EH (cell line): ENCODE measurements at regions not wholly inside any gene's neighbourhood (a gene's known extent, or its start where the extent isn't known, plus 50 kb on each side); places are given as distances from the start of the nearest gene placed in this dataset.

ENCODE experiments used
- DNase-seq: peaks from one replicate; pipeline ENCODE4 v3.0.0-alpha.2; 2015; ENCODE audit warnings: low read depth

DNA sequence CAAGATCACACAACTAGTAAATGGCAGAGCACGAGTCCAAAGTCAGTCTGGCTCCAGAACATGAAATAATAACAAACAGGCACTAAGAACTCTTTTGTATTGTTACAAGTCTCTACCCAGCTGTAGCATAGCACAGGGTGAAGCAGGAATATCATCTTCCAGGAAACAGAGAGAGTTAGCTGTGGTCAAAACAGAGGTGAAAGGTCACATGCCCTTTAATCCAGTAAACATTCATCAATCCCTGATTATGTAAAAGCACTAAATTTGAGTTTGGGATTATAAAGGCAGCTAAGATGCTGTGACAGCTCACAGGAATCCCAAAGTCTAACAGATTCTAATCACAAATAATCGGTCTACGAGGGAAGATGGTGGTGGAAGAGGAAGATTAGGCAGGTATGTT is 133.0 kb upstream of the ASTN2 start:
- no peak for DNase-seq

DNA sequence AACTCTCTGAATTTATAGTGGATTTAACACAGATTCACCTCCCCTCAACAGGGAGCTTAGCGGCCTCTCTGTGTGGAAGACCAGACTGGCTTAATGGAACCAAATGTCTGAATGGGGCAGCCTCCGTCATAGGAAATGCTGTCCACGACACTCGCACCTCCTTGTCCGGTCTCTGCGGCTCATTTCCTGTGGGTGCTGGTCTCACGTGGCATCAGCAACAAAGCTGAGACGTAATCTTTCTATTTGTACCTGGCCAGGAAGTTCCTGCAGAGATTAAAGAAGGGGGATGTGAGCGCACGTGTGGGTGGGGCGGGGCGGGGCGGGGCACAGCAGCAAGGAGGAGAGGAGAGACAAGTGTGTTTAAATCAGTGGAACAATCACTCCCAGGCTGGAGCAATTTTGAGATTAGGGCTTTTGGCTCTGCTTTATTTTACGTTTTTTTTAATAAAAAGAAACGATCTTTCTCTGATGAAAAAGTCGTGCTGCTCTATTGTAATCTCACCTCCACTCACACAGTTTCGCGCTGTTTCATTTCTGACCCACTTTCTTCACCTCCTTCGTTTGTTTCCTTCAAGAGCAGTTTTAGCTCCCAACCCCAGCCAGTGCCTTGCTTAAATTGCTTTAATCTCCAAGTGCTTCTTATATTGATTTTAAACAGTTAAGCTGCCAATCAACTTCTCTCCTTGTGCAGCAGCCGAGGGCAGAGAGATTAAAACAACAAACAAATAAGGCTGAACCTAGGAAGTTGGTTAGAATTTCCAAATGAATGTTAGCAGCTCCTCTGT is 132.2 kb upstream of the ASTN2 start:
- no peak for DNase-seq

DNA sequence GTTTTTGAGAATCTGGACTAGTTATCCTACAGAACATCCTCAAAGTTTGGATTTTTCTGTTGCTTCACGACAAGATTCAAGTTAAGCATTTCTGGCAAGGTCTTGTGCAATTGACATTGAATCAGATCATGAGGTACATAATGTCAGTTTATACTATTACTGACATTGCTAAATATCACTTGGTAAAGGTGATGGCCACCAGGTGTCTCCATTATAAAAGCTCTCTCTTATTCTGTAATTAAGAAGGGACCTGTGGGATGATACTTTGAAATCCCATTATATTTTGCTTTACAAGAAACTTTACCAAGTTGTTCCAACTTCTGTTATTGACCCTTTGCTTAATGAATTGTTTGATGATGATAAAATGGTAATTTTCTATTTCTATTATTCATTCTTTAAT is 131.0 kb upstream of the ASTN2 start:
- DNase-seq: no peak

GRCh38 chr9:117543089-117543488 is 128.2 kb upstream of the ASTN2 start:
- DNase-seq: no peak

- no peak for DNase-seq
Observed at GRCh38 chr9:117542021-117542420, 127.2 kb upstream of the ASTN2 start.

DNA sequence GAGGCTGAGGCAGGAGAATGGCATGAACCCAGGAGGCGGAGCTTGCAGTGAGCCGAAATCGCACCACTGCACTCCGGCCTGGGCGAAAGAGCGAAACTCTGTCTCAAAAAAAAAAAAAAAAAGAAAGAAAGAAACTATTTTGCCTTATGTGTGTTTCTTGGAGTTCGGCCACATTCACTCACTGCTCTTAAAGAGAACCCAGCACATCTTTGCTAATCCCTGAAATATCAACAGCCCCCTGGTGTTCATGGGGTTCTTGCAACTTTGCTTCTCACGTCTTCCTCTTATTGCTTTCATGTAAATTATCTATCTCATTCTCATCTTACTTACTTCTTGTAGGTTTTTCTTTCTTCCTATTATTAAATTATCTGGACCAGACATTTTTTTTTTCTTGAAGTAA is 126.3 kb upstream of the ASTN2 start:
- DNase-seq: no peak

DNA sequence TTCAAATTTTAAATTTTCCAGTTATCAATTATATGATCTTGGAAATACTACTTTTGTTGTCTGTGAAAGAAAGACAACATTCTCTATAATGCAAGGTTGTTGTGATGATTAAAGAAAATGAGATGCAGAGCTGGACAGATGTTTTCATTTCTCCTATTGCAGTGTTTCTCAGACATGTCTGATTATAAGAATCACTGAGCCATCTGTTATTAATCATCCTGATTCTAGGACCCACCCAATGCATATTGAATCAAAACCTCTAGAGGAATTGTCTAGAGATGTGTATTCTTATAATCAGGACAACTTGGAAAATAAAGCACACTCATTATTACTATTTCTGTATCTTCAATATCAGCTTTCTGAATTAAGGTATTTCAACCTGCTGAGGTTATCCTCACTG is 121.1 kb upstream of the ASTN2 start:
- no peak for DNase-seq

- DNase-seq: no peak
Observed at GRCh38 chr9:117535434-117535833, 120.6 kb upstream of the ASTN2 start.

DNA sequence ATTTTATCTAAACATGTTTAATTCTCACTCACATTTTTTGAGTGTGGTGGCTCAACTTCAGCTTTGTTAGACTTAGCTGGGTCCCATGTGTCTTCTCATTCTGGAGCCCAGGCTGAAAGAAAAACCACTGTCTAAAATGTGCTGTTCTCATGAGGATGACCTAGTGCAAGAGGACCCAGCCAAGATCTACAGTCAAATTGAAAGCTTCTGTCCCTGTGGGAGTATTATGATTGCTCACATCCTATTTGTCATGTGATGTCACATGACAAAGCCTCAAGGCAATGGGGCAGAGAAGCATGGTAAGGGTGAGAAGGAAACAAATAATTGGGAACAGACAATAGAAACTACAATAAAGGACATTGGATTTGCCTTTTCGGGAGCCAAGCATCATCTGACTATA is 113.4 kb upstream of the ASTN2 start:
- DNase-seq: no peak

DNA sequence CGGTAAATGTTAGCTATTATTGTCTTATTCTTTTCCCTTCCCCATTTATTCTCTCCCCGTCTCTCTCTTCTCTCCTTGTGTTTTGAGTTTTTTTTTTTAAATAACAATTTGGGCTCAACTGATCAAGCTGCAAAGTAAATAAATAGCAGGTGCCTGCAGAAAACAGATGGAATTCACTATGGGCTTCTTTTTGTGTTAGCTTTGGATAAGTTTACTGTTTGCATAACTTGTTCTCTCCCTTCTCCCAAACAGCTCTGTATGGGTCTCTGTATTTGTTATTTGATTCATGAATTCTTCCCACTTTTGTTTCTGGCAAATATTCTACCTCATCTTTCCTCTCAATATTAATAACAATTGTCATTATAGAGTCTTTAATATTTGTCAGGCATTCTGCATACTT is 111.8 kb upstream of the ASTN2 start:
- DNase-seq: no peak

DNA sequence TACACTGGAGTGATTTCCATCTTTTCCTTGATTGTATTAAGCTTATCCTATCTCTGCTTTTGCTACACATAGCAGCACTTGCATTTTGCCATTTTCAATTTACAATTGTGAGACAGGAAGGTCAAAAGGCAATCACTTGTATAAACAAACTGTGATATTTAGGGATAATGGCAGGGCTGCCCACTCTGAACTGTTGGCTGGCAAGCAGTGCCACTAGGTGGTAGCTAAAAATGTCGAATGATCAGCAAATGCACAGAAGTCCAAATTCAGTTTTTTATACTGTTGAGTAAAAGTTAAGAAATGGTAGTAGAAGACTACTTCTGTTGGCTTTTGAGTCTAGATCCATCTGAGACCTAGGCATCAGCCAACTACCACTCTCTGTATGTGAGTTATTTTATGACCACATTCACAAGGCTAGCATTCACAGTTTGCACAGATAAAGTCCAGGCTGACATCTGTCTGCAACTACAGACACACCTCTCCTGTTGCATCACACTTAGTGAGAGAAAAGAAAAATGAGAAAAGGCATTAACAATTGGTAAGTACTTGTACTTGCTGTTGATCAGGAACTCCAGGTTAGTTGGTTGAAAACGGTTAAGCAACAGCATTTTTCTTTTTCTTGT is 108.8 kb upstream of the ASTN2 start:
- no peak for DNase-seq

GRCh38 chr9:117521293-117521692 is 106.4 kb upstream of the ASTN2 start:
- DNase-seq: no peak

- no peak for DNase-seq
Observed at GRCh38 chr9:117516676-117517632, 102.1 kb upstream of the ASTN2 start.

GRCh38 chr9:117511852-117512481 is 97.1 kb upstream of the ASTN2 start:
- DNase-seq: no peak

GRCh38 chr9:117496307-117496706 is 81.5 kb upstream of the ASTN2 start:
- no peak for DNase-seq

GRCh38 chr9:117494401-117495090 is 79.7 kb upstream of the ASTN2 start:
- no peak for DNase-seq

DNA sequence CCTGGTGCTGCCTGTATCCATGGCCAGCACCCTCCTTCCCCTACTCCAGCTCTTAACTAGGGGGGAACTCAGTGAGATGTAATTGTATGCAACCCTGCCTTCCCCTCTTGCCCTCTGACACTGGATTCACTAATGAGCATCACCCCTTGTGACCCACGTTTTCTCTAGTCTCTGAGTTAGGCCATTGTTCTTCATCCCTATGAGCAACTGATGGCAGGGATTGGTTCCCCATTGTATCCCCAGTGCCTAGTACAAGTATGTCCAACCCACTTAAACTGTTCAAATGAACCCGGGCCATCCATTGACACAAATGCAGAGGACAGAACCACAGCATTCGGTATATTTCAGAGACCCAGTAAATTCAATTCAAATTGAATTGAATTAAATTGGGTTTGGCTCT is 77.6 kb upstream of the ASTN2 start:
- no peak for DNase-seq

- DNase-seq: no peak
Observed at GRCh38 chr9:117491491-117491890, 76.6 kb upstream of the ASTN2 start.

DNA sequence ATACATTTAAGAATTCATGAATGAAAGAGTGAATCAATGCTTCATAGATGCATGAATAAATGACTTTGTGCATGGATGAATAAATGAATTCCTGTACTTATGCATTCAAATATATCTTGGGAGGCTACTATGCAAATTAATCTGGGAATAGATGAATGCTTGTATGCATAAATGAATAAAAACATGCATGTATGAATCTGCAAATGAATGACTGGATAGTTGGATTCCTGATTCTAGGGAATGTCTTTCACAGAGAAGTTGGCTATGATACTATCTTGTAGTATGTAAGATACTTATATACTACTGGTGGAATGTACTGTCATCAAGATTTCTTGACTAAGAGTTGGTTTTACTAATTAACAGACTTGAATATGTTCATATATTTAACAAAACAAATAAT is 75.3 kb upstream of the ASTN2 start:
- DNase-seq: no peak

DNA sequence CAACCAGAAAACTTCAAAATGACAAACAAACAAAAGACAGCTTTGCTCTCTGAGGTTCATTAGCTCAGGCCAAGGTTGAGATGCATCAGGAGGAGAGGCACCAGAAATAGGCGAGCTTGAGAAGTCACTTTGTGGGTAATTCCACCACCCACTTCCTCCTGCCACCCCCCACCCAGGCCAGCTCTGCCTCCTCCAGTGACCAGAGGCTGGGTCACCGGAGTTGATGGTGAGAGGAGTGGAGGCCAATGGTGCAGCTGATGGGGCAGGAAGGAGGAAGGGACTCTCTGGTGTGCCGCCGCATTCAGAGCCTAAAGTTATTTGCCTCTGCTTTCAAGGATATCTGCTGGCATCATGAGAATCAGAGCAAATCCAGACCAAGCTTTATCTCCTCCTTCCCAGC is 73.8 kb upstream of the ASTN2 start:
- DNase-seq: no peak

- peak; percentile 70 for DNase-seq
Observed at GRCh38 chr9:117487555-117488175, 72.8 kb upstream of the ASTN2 start.
